NT2/D1 (cell line): ENCODE measurements at regions not wholly inside any gene's neighbourhood (a gene's known extent, or its start where the extent isn't known, plus 50 kb on each side); places are given as distances from the start of the nearest gene placed in this dataset.

Experiments used
- SUZ12 ChIP-seq: IDR thresholded peaks from 2 replicates; pipeline ENCODE4 v1.6.1; 2011; ENCODE audit not compliant: insufficient read length, insufficient read depth; ENCODE audit errors: extremely low read depth
- YY1 ChIP-seq: IDR thresholded peaks from 2 replicates; pipeline ENCODE4 v1.6.1; 2011; ENCODE audit not compliant: insufficient read length, insufficient read depth
- ZNF274 ChIP-seq: IDR thresholded peaks from 2 replicates; pipeline ENCODE4 v1.6.1; 2011; ENCODE audit warnings: mild to moderate bottlenecking, low read depth, low read length

DNA sequence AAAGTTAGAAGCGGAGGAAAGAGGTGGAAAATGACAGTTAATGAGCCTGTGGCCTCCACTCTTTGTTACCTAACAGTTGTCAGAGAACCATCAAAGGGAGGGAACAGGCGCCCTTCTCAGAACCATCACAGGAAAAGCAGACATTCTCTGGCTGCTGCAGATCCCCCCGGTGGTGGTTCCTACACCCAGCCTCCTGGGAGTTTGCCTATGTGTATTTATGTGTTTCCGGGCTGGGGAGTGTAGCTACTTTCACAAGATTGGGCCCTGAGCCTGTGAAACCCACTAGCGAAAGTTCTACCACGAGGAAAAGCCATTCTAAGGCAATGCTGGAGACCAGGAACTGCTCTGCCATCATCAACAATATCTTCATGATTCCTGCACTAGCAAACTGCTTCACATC, 52.7 kb upstream of the BCOR start:
- TF ChIP-seq ZNF274 (no peak), SUZ12 (no peak), YY1 (no peak)
